H7 (cell line): ENCODE measurements at regions not wholly inside any gene's neighbourhood (a gene's known extent, or its start where the extent isn't known, plus 50 kb on each side); places are given as distances from the start of the nearest gene placed in this dataset.
"Not testable (repeated sequence)": the region's sequence is repeated elsewhere in the genome, so short reads cannot be mapped to it uniquely, and the experiment has no call there.

Source experiments
- DNase-seq: peaks from one replicate; pipeline ENCODE4 v3.0.0; 2012
- H3K27me3 ChIP-seq: 2 replicates; pipeline ENCODE4 v1.6.0; 2011; ENCODE audit warnings: mild to moderate bottlenecking, low read length; ENCODE audit not compliant: control insufficient read depth, insufficient read depth
- H3K36me3 ChIP-seq: replicated peaks from 2 replicates; pipeline ENCODE4 v1.5.1; 2011; ENCODE audit warnings: low read length; ENCODE audit not compliant: control insufficient read depth, insufficient read depth
- H3K4me3 ChIP-seq: 2 replicates; pipeline ENCODE4 v1.5.1; 2011; ENCODE audit warnings: low read depth, mild to moderate bottlenecking, control low read depth, low read length, moderate library complexity; ENCODE audit not compliant: insufficient read depth

DNA sequence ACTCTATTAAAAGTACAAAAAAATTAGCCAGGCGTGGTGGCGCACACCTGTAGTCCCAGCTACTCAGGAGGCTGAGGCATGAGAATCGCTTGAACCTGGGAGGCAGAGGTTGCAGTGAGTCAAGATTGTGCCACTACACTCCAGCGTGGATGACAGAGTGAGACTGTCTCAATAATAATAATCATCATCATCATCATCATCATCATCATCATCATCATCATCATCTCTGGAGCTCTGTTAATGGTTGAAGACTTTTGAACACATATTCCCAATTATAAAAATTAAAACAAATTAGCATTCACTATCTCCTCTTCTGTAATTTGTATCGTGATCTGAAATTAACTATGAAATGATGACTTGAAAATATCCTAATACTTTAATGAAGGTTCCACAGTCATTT, 327.8 kb upstream of the TANK start:
- not testable (repeated sequence) for DNase-seq, H3K27me3 ChIP-seq, H3K36me3 ChIP-seq, H3K4me3 ChIP-seq

DNA sequence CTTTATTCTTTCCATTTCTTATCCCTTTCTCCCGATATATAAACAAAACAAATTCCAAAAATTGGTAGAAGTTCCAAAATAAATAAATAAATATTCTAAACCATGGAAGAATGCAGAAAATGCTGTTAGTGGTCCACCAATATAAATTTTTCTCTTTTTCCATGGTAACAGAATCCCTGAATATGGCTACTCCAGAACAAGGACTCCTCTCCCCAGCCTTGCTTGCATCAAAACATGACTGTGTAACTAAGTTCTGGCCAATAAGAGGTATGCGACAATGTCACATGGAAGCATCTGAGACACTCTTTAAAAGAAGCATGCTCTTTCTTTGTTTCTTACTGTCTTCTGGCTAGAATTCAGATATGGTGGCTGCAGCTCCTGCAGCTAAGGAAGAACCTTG, 325.1 kb upstream of the TANK start:
- no peaks in the 10 kb centered on the region for H3K27me3 ChIP-seq
- H3K36me3 ChIP-seq, result no peaks in the 10 kb centered on the region
- H3K4me3 ChIP-seq, result no peak overlapping the region
- no peak for DNase-seq

DNA sequence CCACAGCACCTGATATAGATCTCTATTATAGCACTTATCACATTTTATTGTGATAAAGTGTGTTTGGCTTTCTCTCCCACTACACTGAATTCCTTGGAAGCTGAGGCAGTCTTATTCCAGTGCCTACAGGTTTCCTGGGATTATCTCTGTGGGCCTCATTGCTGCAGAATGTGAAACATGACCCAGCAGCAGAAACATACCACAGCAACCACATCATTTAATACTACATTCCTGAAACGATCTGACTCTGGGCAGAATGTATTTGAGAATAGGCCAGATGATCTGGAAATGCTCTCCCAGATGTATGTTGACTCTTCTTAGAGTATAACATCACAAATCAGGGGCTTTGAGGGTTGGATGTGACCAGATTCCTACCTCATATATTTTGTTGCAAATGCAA, 323.5 kb upstream of the TANK start:
- Histone ChIP-seq H3K36me3 (no peaks in the 10 kb centered on the region), H3K27me3 (no peaks in the 10 kb centered on the region), H3K4me3 (no peak overlapping the region)
- DNase-seq, result no peak

DNA sequence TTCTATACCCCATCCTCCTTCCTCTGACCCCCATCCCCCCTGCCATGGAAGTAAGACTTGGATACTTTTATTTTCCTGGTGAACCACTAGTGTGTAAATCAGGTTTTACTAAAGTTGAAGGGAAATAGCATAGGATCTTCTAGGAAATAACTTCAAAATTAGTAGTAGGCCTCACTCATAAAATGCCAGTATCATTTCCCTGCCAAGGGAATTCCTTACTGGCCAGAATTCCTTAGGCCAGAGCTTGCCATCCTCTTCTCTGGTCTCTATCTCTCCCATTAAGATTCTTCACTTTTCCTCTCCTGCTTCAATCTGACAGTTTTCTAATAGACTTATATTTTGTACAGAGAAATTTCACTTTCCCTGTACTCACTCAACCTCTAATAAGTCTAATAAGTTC, 322.8 kb upstream of the TANK start:
- DNase-seq, result no peak
- H3K27me3 ChIP-seq, result no peaks in the 10 kb centered on the region
- H3K36me3 ChIP-seq, result no peaks in the 10 kb centered on the region
- no peak overlapping the region for H3K4me3 ChIP-seq

DNA sequence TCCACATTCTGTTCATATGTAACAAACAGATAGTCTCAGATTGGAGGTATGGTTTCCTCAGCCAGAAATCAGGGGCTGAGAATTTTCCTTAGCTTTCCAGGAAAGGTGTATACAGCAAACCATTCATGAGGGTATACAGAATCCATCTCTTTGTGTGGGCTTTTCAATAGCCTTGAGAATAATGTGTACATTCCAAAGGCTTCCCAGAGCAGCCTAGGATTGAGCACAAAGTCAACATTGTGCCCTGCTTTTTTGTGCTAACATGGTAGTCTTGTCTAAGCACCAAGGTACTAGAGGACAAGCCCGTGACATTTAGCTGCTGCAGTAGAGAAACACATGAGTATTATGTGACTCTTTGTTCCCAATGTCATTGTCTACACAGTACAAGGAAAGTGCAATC, 322.1 kb upstream of the TANK start:
- Histone ChIP-seq H3K4me3 (no peak overlapping the region), H3K36me3 (no peaks in the 10 kb centered on the region), H3K27me3 (no peaks in the 10 kb centered on the region)
- no peak for DNase-seq

DNA sequence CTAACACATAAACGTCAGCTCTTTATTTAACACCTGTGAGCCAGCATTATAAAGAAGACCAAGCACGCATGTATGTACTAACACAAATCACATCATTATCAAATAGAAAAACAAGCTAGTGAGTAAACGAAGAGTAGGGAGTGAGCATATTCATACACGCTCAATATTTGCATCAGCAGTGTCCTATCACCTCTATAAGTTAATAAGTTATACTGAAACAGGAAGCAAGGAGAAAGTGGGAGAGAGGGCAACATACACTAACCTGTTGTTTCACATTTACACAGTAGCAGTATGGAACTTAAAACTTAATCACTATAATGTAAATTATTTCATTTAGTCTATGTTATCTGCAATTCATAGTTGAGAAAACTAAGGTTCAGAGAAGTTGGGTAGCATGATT, 321.5 kb upstream of the TANK start:
- H3K4me3 ChIP-seq, result no peak overlapping the region
- DNase-seq, result no peak
- no peaks in the 10 kb centered on the region for H3K27me3 ChIP-seq
- no peaks in the 10 kb centered on the region for H3K36me3 ChIP-seq

DNA sequence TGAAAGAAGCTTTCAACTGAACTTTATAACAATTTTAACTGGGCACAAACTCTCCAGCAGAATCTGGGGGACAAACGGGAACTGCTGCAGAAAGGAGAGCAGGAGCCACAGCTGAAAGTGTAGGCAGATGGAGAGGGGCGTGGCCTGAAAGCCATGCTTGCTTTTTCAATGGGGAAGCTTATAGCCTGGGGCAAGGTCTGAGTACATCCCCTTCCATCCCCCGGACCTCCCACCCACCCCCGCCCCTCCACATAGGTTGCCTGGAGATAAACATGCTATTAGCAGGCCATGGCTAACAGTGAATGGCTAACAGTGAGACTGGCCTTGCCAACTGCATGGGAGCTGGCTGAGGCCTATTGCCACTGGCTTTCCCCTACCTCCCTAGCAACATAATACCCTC, 317.9 kb upstream of the TANK start:
- Histone ChIP-seq H3K4me3 (no peak overlapping the region), H3K36me3 (no peaks in the 10 kb centered on the region), H3K27me3 (no peaks in the 10 kb centered on the region)
- DNase-seq, result no peak

DNA sequence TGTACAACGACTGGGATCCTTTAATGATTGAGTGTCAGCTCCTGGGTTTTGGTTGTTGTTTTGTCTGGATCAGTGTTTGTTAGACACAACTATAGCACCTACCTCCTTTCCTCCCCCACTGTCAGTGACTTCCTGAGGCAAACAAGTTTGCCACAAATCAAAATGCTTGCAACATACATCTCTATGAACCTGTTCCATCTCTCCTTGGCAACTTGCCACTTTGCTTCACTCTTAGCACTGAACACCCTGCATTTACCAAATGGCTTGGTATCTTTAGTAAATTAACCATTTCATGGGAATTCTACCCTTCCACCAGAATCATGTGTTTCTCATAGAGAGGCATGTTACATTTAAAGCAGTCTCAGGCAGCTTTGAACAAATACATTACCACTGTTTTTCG, 301.1 kb upstream of the TANK start:
- no peaks in the 10 kb centered on the region for H3K36me3 ChIP-seq
- H3K4me3 ChIP-seq, result no peak overlapping the region
- no peak for DNase-seq
- no peaks in the 10 kb centered on the region for H3K27me3 ChIP-seq

DNA sequence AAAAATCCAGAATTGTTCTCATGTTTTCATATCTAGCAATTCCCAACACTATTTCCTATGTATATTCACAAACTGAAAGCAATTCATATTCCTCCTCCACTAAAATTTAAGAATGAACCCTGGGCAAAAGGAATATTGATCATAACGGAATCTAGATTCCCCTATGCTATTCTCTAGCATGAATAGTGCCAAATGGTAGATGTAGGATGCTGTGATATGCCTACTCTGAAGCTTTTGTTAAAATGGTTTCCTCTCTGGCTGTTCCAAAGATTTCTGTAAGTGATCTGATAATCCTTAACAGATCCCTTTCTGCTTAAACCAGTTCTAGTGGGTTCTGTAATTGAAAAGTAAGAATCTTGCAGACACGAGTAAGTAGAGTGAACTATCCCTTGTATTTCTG, 298.0 kb upstream of the TANK start:
- Histone ChIP-seq H3K36me3 (no peaks in the 10 kb centered on the region), H3K4me3 (no peak overlapping the region), H3K27me3 (no peaks in the 10 kb centered on the region)
- no peak for DNase-seq

DNA sequence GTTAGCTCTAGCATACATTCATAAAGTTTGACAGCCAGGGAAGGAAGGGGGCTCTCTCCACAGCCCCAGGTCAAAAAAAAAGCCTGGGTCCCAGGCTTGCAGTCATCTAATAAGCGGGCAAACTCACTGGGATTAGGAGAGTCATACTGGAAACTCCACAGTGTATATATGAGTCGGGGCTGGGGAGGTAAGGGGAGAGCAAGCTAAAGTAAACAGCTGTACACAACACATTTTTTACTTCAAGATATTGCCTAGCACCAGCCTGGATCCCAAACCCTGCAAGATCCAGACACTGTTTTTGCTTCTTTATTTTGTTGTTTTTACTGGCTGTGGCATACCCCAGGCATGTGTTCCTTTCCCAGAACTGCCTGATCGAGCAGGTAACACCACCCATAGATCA, 291.3 kb upstream of the TANK start:
- no peak for DNase-seq
- no peaks in the 10 kb centered on the region for H3K27me3 ChIP-seq
- H3K4me3 ChIP-seq, result no peak overlapping the region
- no peaks in the 10 kb centered on the region for H3K36me3 ChIP-seq

DNA sequence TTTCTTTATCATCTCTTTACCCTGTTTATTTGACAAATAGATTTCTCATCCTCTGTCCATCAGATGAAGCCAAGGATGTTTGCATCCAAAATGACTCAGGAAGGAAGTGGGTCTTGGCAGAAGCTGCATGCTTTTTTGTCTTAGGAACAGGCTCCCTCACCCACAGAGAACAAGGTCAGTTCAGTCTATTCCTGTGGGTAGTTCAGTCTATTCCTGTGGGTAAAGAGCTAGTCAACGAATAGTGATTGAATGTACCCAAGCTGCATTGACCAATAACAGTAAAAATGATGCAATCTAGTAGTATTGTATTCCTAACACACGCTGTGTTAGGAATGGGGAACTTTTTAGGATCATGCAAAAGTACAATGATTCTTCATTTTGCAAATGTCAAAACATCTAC, 290.8 kb upstream of the TANK start:
- DNase-seq, result no peak
- Histone ChIP-seq H3K4me3 (no peak overlapping the region), H3K36me3 (no peaks in the 10 kb centered on the region), H3K27me3 (no peaks in the 10 kb centered on the region)

DNA sequence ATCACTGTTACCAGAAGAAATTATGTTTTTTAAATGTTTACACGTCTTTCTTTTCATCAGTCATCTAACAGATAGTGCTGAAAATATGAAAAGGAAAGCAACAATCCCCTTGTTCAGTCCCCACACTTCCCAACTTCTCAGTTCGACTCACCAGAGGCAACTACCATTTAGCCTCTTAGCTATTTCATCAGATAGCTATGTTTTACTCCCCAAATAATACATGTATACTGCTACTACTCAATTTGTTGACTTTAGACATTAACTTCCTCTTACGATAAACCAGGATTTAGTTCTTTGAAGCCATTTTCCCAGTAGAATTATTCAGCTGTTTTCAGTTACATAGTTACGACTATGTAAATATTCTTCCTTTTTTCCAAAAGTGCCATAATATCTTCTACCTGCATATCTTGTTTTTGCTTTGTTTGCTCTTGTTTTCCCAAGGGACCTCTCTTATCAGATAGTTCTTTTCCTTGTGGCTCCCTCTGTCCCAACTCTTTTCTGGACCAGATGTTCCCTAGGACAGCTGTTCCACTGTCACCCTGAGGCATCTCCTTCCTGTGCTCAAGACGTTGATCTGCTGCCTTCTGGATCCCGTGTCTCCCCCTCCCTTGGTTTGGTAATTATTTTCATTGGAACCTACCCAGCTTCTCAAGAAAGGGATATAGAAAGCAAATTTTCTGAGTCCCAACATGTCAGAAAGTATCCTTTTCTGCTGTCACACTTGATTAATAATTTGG, 289.3 kb upstream of the TANK start:
- no peak for DNase-seq
- Histone ChIP-seq H3K27me3 (no peaks in the 10 kb centered on the region), H3K4me3 (no peak overlapping the region), H3K36me3 (no peaks in the 10 kb centered on the region)

DNA sequence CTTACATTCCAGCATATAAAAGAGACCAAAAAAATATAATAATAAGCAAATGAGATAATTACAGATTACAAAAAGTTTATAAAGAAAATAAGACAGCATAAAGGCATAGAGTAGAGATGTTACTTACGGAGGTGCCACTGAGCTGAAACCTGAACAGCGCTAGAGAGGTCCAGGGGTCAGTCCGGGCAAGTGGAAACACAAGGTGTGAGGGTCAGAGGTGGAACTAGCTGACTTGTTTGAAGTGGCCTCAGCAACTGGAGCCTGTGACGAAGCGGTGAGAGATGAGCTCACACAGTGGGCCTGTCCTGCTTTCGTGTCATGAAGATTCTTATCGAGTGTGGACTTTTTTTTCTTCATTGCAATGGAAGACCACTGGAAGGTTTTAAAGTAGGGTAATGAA, 288.3 kb upstream of the TANK start:
- Histone ChIP-seq H3K4me3 (no peak overlapping the region), H3K27me3 (no peaks in the 10 kb centered on the region), H3K36me3 (no peaks in the 10 kb centered on the region)
- no peak for DNase-seq

DNA sequence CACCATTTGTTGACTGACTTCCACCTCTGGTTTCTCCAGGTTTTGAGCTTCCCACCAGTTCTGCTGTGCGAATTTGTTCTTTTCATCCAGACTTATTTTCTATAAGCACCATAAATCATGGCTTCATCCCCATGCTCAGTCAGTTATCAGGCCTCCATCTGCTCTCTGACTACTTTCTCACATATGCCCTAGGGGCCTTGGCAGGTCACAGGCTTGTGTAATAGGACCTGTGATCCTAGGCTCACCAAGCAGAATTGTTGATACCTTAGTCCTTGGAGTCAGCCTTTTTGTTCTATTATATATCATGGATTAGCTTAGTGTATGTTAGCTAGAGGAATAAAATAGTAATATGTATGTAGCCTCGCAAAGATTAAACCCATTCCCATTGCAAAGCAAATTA, 284.2 kb upstream of the TANK start:
- Histone ChIP-seq H3K36me3 (no peaks in the 10 kb centered on the region), H3K4me3 (no peak overlapping the region), H3K27me3 (no peaks in the 10 kb centered on the region)
- no peak for DNase-seq

DNA sequence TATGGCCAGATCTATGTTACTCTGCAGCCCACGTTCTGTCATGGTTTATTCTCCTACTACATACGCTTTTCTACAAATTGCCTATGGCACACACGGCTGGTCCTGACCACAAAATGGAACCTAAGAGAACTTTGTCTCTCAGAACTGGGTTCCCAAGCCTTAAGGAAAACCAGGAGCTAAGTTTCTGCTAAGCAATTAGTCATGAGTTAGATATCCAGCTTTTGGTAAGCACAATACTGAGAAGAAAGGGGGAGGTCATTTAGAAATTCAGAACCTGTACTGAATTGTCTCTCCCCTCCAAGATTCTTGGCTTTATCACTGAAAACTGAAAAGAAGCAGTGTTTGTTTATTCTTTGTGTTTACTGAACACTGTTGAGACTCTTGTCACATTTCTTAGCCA, 283.5 kb upstream of the TANK start:
- H3K36me3 ChIP-seq, result no peaks in the 10 kb centered on the region
- DNase-seq, result no peak
- H3K27me3 ChIP-seq, result no peaks in the 10 kb centered on the region
- H3K4me3 ChIP-seq, result no peak overlapping the region

DNA sequence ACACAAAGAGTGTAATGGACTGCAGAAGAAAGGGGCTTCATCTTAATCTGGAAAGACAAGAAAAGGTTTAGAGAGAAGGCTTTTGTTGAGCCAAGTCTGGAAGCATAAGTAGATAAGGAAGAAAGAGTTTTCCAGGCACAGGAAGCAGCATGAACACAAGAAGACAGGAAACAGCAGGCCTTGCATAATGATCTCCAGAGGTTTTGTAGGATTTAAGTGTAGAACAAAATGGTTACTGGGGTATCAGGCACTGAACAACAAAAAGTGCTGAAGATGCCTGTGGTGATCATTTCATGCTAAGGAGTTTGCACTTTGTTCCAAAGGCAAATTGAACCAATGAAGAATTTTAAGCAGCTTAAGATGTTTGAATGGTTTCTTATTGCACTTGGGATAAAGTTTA, 281.6 kb upstream of the TANK start:
- H3K27me3 ChIP-seq, result no peaks in the 10 kb centered on the region
- DNase-seq, result no peak
- no peaks in the 10 kb centered on the region for H3K36me3 ChIP-seq
- no peak overlapping the region for H3K4me3 ChIP-seq
